Endothelial cell of umbilical vein (primary cell): ENCODE measurements at regions not wholly inside any gene's neighbourhood (a gene's known extent, or its start where the extent isn't known, plus 50 kb on each side); places are given as distances from the start of the nearest gene placed in this dataset.

Experiments
- BruUV-seq: library from RNA; stranded (reverse); fragments of 400-500 nt; replicated peaks from 2 replicates; lab custom pipeline; 2021; lab: Mats Ljungman, UMichigan
- CTCF ChIA-PET: fragments of 300-600, 350-600 bp; sonication (Branson Sonifier 250); formaldehyde crosslinking; loops from one replicate; lab custom pipeline; 2021; ENCODE audit warnings: antibody characterized with exemption, inconsistent platforms; lab: Charles Lee
- POLR2A ChIA-PET: fragments of 300-600, 350-600 bp; sonication (Branson Sonifier 250); formaldehyde crosslinking; loops from one replicate; lab custom pipeline; 2021; ENCODE audit warnings: antibody characterized with exemption, inconsistent platforms; lab: Charles Lee
- DNase-seq: peaks from one replicate; pipeline ENCODE4 v3.0.0-alpha.2; 2011; ENCODE audit warnings: low read depth, low spot score
- FAIRE-seq: peaks from 2 replicates; lab custom pipeline; 2011; peaks lifted over from hg19 to GRCh38; lab: Jason Lieb, UNC
- H2AFZ ChIP-seq: 2 replicates; pipeline ENCODE4 v1.6.0; 2012; ENCODE audit warnings: low read depth, low read length, control low read depth, inconsistent platforms
- H3K27ac ChIP-seq: 2 replicates; pipeline ENCODE4 v1.5.1; 2011; ENCODE audit warnings: low read depth, mild to moderate bottlenecking, control low read depth, low read length, moderate library complexity; ENCODE audit not compliant: insufficient read depth
- H3K27me3 ChIP-seq, 2 experiments: 2 replicates each; pipeline versions ENCODE4 v1.6.0 to v1.6.1; 2011; ENCODE audit warnings: low read length in 2 of 2, mixed read lengths in 1 of 2; ENCODE audit not compliant: control insufficient read depth in 2 of 2, insufficient read depth in 2 of 2
- H3K36me3 ChIP-seq, 2 experiments: 2 replicates in 1 of 2; 3 replicates in 1 of 2; pipeline ENCODE4 v1.5.1; 2011; ENCODE audit warnings: low read length in 2 of 2, mild to moderate bottlenecking in 1 of 2, moderate library complexity in 1 of 2; ENCODE audit not compliant: control insufficient read depth in 2 of 2, insufficient read depth in 2 of 2; ENCODE audit errors: extremely low read depth in 1 of 2
- H3K4me1 ChIP-seq: 3 replicates; pipeline ENCODE4 v1.5.1; 2011; ENCODE audit warnings: mild to moderate bottlenecking, low read length; ENCODE audit not compliant: control insufficient read depth, insufficient read depth; ENCODE audit errors: extremely low read depth
- H3K4me2 ChIP-seq: 2 replicates; pipeline ENCODE4 v1.6.1; 2011; ENCODE audit warnings: low read length, control low read depth, mixed read lengths; ENCODE audit not compliant: insufficient read depth
- H3K4me3 ChIP-seq, 3 experiments: fragments of 200-600 bp in 1 of 3; sonication (generic), shearing (Covaris generic) in 1 of 3; replicated peaks in 1 of 3; 2 replicates each; pipeline ENCODE4 v1.5.1; 2011 to 2016; ENCODE audit warnings: control low read depth in 3 of 3, low read length in 3 of 3, mild to moderate bottlenecking in 2 of 3, inconsistent platforms in 1 of 3, low read depth in 1 of 3, moderate library complexity in 1 of 3; ENCODE audit not compliant: insufficient read depth in 1 of 3
- H3K79me2 ChIP-seq: 2 replicates; pipeline ENCODE4 v1.6.0; 2012; ENCODE audit warnings: low read length, inconsistent platforms; ENCODE audit not compliant: control insufficient read depth, insufficient read depth
- H3K9ac ChIP-seq: replicated peaks from 2 replicates; pipeline ENCODE3; 2011; ENCODE audit warnings: low read length, control low read depth; ENCODE audit not compliant: insufficient read depth; ENCODE audit errors: extremely low read depth
- H3K9me1 ChIP-seq: replicated peaks from 3 replicates; pipeline ENCODE4 v1.6.0; 2011; ENCODE audit warnings: mild to moderate bottlenecking, low read length; ENCODE audit not compliant: control insufficient read depth, insufficient read depth; ENCODE audit errors: extremely low read depth
- H3K9me3 ChIP-seq: replicated peaks from 2 replicates; pipeline ENCODE4 v1.5.1; 2012; ENCODE audit warnings: low read length, inconsistent platforms; ENCODE audit not compliant: control insufficient read depth, insufficient read depth
- H4K20me1 ChIP-seq: replicated peaks from 2 replicates; pipeline ENCODE3; 2011; ENCODE audit warnings: mild to moderate bottlenecking, low read length; ENCODE audit not compliant: control insufficient read depth, insufficient read depth; ENCODE audit errors: extremely low read depth
- EZH2 ChIP-seq: IDR thresholded peaks from 2 replicates; pipeline ENCODE4 v1.6.1; 2012; ENCODE audit warnings: borderline replicate concordance, low read depth, mild to moderate bottlenecking, moderate library complexity, low read length, inconsistent platforms; ENCODE audit not compliant: severe bottlenecking
- JUN ChIP-seq: IDR thresholded peaks from 2 replicates; pipeline ENCODE4 v1.6.1; 2011; ENCODE audit warnings: borderline replicate concordance, low read depth; ENCODE audit not compliant: insufficient read length, insufficient read depth
- MAX ChIP-seq: IDR thresholded peaks from 2 replicates; pipeline ENCODE4 v1.6.1; 2011; ENCODE audit not compliant: insufficient read depth, insufficient read length
- MYC ChIP-seq: IDR thresholded peaks from one replicate; pipeline ENCODE4 v1.6.1; 2011; ENCODE audit warnings: mild to moderate bottlenecking, low read depth, low read length
- POLR2A ChIP-seq: IDR thresholded peaks from 2 replicates; pipeline ENCODE4 v1.6.1; 2012; ENCODE audit warnings: low read depth, mild to moderate bottlenecking, control low read depth, low read length
- POLR2AphosphoS5 ChIP-seq: IDR thresholded peaks from 2 replicates; pipeline ENCODE4 v1.6.1; 2012; ENCODE audit warnings: low read depth, mild to moderate bottlenecking, control low read depth, low read length, moderate library complexity; ENCODE audit not compliant: insufficient read depth
- dilution Hi-C: fragments of 300-500 bp; cut with MboI; formaldehyde crosslinking; loops from one replicate; pipeline ENCODE4 v1.15.0; 2019; ENCODE audit warnings: low sequenced_read_pairs; ENCODE audit not compliant: extremely low pct_ligation_motif_present
- intact Hi-C: fragments of 100-400 bp; cut with micrococcal nuclease; formaldehyde crosslinking; loops from one replicate; pipeline ENCODE4 v1.10.0; 2022

DNA sequence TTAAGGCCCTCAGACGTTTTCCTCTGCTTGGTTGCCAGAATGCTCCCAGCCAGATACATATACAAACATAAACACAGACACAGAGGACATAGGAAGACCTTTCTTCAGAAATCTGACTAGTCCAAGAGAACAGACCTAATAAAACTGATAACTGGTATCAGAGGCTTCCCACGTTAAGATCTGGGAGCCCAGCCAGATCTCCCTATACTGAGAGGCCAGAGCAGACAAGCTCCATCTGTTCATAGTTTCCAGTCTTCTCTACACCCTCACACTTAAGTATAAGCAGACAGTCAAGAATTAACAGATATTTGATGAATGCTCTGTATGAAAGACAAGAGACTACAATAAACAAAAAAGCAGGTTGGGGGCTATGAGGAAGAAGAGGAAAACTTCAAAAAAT is 240.5 kb upstream of the CHAC2 start:
- dilution Hi-C loops = no loop called here
- H2AFZ ChIP-seq = no peak overlapping the region

DNA sequence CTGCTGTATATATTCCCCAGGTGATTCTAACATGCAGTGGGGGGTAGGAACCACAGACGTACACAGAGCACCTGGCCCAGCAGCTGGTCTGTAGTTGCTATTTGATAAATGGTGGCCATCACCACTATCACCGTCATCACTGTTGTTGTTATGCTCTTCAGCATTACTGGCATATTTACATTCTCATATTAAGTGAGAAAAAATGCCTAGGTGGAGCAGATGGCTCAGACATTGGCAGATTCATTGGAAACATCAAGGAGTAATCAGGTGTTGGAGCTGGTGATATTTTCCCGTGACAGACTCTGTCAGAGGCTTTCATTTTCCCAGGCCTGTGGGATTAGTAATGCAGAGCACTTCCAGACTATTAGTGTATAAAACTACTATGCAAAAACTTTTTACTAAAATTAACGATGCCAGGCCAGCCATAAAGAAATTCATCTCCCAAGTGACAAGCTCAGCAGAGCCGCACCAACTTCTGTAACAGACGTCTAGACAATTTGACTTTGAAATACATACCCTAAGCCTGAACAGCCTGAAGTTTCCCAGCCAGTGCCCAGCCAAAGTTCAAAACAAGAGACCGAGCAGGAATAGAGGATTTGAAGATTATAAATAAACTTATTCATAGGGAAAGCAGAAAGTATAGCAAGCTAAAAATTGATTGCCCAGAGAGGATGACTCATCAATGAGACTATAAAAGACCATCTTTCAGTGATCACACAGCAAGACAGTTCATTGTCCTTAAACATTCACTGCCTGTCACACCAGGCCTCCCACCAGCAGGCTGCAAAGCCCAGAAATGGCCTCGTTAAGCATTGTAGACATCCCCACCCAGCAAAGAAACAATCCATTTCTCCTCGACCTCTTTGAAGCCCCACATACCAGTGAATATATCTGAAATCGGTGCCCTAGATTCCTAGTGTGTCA is 247.4 kb upstream of the CHAC2 start:
- FAIRE-seq (no peak), DNase-seq (no peak)
- ChIA-PET CTCF (no interaction called here), POLR2A (no interaction called here)
- Histone ChIP-seq H3K9me1 (no peaks in the 10 kb centered on the region), H3K36me3 (no peaks in the 10 kb centered on the region), H3K4me1 (peaks cover 3% of the 10 kb centered on the region), H3K79me2 (no peaks in the 10 kb centered on the region), H3K4me3 (no peak overlapping the region), H3K27me3 (no peaks in the 10 kb centered on the region), H3K9me3 (no peaks in the 10 kb centered on the region), H4K20me1 (no peaks in the 10 kb centered on the region), H3K4me2 (no peak overlapping the region), H3K9ac (no peak overlapping the region), H2AFZ (no peak overlapping the region), H3K27ac (no peak overlapping the region)
- TF ChIP-seq POLR2AphosphoS5 (no peak), MAX (no peak), POLR2A (no peak), JUN (no peak), MYC (no peak), EZH2 (no peak)
- dilution Hi-C loops (no loop called here), intact Hi-C loops (no loop called here)
- no TSS peak for BruUV-seq

More for the DNA sequence above, 240.5 kb upstream of the CHAC2 start:
- Histone ChIP-seq H3K4me3 (no peak overlapping the region), H3K9ac (no peak overlapping the region), H3K4me2 (no peak overlapping the region), H3K27ac (no peak overlapping the region), H3K79me2 (no peaks in the 10 kb centered on the region), H3K36me3 (no peaks in the 10 kb centered on the region), H3K4me1 (no peaks in the 10 kb centered on the region), H3K9me1 (no peaks in the 10 kb centered on the region), H3K27me3 (no peaks in the 10 kb centered on the region), H4K20me1 (no peaks in the 10 kb centered on the region), H3K9me3 (no peaks in the 10 kb centered on the region)
- no TSS peak for BruUV-seq
- ChIA-PET CTCF (no interaction called here), POLR2A (no interaction called here)
- no peak for TF ChIP-seq JUN
- no peak for TF ChIP-seq MYC
- TF ChIP-seq POLR2AphosphoS5 = no peak
- FAIRE-seq (no peak), DNase-seq (no peak)
- intact Hi-C loops = no loop called here
